ENCODE measurements at regions not wholly inside any gene's neighbourhood (a gene's known extent, or its start where the extent isn't known, plus 50 kb on each side); places are given as distances from the start of the nearest gene placed in this dataset.
"Not testable (repeated sequence)": the region's sequence is repeated elsewhere in the genome, so short reads cannot be mapped to it uniquely, and the experiment has no call there.

DNA sequence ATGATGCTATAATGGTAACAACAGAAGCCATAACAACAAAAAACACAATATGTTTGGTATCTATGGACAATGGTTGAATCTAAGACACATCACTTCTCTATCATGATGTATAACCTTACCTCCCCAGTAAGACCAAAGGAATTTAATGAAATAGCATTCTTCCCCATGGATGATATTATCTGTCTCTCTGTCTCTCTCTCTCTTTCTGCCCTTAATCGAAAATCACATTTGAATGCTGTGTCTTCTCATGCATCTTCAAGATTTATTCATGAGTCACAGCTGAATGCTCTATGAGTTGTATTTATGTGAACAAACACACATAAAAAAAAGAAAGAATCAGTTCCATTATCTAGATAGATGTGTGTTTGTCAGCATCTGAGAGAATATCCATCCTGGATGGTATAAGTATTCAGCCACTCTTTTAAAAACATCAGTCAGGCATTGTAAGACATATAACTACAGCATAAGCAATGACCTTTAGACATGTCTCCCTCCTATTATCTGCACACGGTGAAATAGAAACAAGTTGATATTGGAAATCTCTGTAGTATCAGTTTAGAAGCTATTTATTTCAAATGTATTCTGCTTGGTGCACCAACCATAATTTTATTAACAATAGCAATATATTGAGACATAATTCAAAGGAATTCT lies 433.3 kb downstream of the TOX3 start:
- Histone ChIP-seq H3K4me1 (no peaks in the 10 kb centered on the region), H3K27ac (replicated peaks) (no peak overlapping the region), H3K27me3 (ENCODE audit: low read depth) (no peaks in the 10 kb centered on the region), H3K9me3 (replicated peaks) (peaks cover 4% of the 10 kb centered on the region), H3K36me3 (no peaks in the 10 kb centered on the region), H3K4me3 (no peak overlapping the region)
- no peak for TF ChIP-seq CTCF (IDR thresholded peaks at IDR 0.05; ENCODE audit: borderline replicate concordance)
- no peak for DNase-seq
- intact Hi-C loops (cut with micrococcal nuclease): no loop called here

DNA sequence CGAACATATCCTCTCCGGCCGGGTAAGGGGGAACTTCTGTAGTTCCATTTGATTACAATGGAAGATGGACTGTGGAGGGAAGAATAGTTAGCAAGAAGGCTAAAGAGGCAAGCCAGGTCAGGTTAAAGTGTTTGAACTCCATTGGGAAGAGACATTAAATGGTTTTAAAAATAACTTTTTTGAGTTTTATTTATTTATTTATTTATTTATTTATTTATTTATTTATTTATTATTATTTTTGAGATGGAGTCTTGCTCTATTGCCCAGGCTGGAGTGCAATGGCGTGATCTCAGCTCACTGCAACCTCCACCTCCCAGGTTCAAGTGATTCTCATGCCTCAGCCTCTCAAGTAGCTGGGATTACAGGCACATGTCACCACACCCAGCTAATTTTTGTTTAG lies 441.9 kb downstream of the TOX3 start:
- H3K27ac ChIP-seq (replicated peaks); H3K9me3 ChIP-seq (replicated peaks); H3K36me3 ChIP-seq; intact Hi-C loops (cut with micrococcal nuclease); H3K4me1 ChIP-seq; H3K27me3 ChIP-seq (ENCODE audit: low read depth); H3K4me3 ChIP-seq; DNase-seq: not testable (repeated sequence)

DNA sequence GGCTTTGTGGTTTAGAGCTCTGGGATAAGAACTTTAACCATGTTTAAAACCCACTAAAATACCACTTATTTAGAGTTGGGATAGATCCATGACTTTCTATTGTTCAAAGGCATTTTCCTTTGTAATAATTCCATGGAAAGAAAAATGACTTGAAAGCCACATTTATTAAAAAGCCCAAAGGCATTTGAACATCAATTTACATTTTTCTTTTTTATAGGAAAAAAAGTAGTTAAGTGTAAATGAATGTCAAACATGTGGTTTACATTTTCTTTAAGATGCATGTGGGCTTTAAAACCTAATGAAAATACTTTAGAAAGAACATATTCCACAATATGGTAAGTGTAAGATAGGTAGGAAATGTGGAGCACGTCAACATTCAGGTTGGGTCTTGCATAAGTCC lies 443.2 kb downstream of the TOX3 start:
- no peak for TF ChIP-seq CTCF (IDR thresholded peaks at IDR 0.05; ENCODE audit: borderline replicate concordance)
- intact Hi-C loops (cut with micrococcal nuclease): no loop called here
- DNase-seq: no peak

GRCh38 chr16:52101246-52101645 lies 445.7 kb downstream of the TOX3 start:
- no peak overlapping the region for H3K27ac ChIP-seq (replicated peaks)
- H3K27me3 ChIP-seq (ENCODE audit: low read depth): no peaks in the 10 kb centered on the region
- no peaks in the 10 kb centered on the region for H3K36me3 ChIP-seq
- intact Hi-C loops (cut with micrococcal nuclease): no loop called here
- no peaks in the 10 kb centered on the region for H3K9me3 ChIP-seq (replicated peaks)
- H3K4me3 ChIP-seq: no peak overlapping the region
- H3K4me1 ChIP-seq: no peaks in the 10 kb centered on the region
- TF ChIP-seq CTCF (IDR thresholded peaks at IDR 0.05; ENCODE audit: borderline replicate concordance): no peak
- DNase-seq: no peak

More for the DNA sequence above, 443.2 kb downstream of the TOX3 start:
- H3K27ac ChIP-seq (replicated peaks): no peak overlapping the region
- H3K27me3 ChIP-seq (ENCODE audit: low read depth): no peaks in the 10 kb centered on the region
- H3K9me3 ChIP-seq (replicated peaks): no peaks in the 10 kb centered on the region
- no peaks in the 10 kb centered on the region for H3K4me1 ChIP-seq
- H3K4me3 ChIP-seq: no peak overlapping the region
- no peaks in the 10 kb centered on the region for H3K36me3 ChIP-seq

DNA sequence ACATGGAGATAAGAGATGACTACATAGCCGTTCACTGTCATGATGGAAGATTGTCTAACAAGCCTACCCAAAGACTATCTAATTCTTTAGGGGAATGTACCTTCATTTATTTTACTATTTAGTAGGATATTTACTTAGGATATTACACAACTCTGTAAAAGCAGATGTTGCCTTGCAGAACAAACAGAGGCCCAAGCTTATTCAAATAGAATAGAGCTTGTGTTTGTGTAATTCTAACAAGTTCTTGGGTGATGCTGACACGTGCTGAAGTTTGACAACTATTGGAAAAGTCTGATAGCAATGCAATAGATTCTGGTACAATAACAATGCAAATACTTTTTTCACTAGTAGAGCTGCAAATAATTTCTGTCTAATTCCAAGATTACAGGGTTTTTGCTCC lies 447.6 kb downstream of the TOX3 start:
- intact Hi-C loops (cut with micrococcal nuclease): no loop called here
- DNase-seq: no peak
- TF ChIP-seq CTCF (IDR thresholded peaks at IDR 0.05; ENCODE audit: borderline replicate concordance): no peak
- no peaks in the 10 kb centered on the region for H3K27me3 ChIP-seq (ENCODE audit: low read depth)
- no peaks in the 10 kb centered on the region for H3K9me3 ChIP-seq (replicated peaks)
- no peak overlapping the region for H3K4me3 ChIP-seq
- no peaks in the 10 kb centered on the region for H3K4me1 ChIP-seq
- no peak overlapping the region for H3K27ac ChIP-seq (replicated peaks)
- H3K36me3 ChIP-seq: no peaks in the 10 kb centered on the region

DNA sequence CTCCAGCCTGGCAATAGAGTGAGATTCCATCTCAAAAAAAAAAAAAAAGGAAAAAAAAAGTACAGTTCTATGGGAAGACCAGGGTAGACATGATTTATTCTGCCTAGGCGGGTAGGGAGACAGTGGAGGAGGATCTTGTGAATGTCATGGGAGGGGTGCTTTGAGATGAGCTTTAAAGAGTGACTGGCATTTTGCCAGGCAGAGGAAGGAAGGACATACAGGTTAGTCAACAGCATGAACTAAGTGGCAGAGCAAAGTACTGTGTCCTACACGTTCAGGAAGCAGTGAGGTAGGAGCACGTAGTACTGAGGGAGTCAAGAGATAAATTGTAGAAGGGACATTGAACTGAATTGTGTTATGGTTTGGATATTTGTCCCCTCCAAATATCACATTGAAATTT lies 451.5 kb downstream of the TOX3 start:
- Histone ChIP-seq H3K4me3 (no peak overlapping the region), H3K9me3 (replicated peaks) (no peaks in the 10 kb centered on the region), H3K27ac (replicated peaks) (no peak overlapping the region), H3K4me1 (no peaks in the 10 kb centered on the region), H3K27me3 (ENCODE audit: low read depth) (no peaks in the 10 kb centered on the region), H3K36me3 (no peaks in the 10 kb centered on the region)
- intact Hi-C loops (cut with micrococcal nuclease): no loop called here
- DNase-seq: no peak
- no peak for TF ChIP-seq CTCF (IDR thresholded peaks at IDR 0.05; ENCODE audit: borderline replicate concordance)

Data from left ventricle myocardium inferior (tissue), 1 donor.